Neuronal stem cell (in vitro differentiated cells): ENCODE measurements at regions not wholly inside any gene's neighbourhood (a gene's known extent, or its start where the extent isn't known, plus 50 kb on each side); places are given as distances from the start of the nearest gene placed in this dataset.
A peak's percentile ranks its signal among the peaks of the same experiment; 100 is the strongest.

ENCODE experiments used
- DNase-seq: peaks from one replicate; pipeline ENCODE4 v3.0.0-alpha.2; 2013; ENCODE audit warnings: low spot score
- H2AFZ ChIP-seq: one replicate; pipeline ENCODE4 v1.6.1; 2013; ENCODE audit warnings: mild to moderate bottlenecking, low read length, inconsistent platforms
- H2AK5ac ChIP-seq: 2 replicates; pipeline ENCODE4 v1.6.1; 2013; ENCODE audit warnings: low read depth, mild to moderate bottlenecking, inconsistent platforms, low read length, moderate library complexity, mixed read lengths
- H2BK120ac ChIP-seq: 2 replicates; pipeline ENCODE4 v1.6.1; 2013; ENCODE audit warnings: low read depth, mild to moderate bottlenecking, inconsistent platforms, low read length, moderate library complexity, mixed read lengths
- H2BK12ac ChIP-seq: one replicate; pipeline ENCODE4 v1.6.1; 2013; ENCODE audit warnings: low read length, inconsistent platforms
- H2BK15ac ChIP-seq: 2 replicates; pipeline ENCODE4 v1.6.1; 2013; ENCODE audit warnings: mild to moderate bottlenecking, low read length, inconsistent platforms, mixed read lengths
- H2BK5ac ChIP-seq: one replicate; pipeline ENCODE4 v1.6.1; 2013; ENCODE audit warnings: inconsistent platforms, mild to moderate bottlenecking, low read length, moderate library complexity
- H3K14ac ChIP-seq: one replicate; pipeline ENCODE4 v1.6.1; 2013; ENCODE audit warnings: low read length, inconsistent platforms
- H3K18ac ChIP-seq: 2 replicates; pipeline ENCODE4 v1.6.1; 2013; ENCODE audit warnings: low read length, inconsistent platforms
- H3K23ac ChIP-seq: 2 replicates; pipeline ENCODE4 v1.6.1; 2013; ENCODE audit warnings: low read depth, mild to moderate bottlenecking, mixed read lengths, low read length, inconsistent platforms; ENCODE audit not compliant: poor library complexity
- H3K27ac ChIP-seq: replicated peaks from 3 replicates; pipeline ENCODE4 v1.5.1; 2013; ENCODE audit warnings: low read length, inconsistent platforms
- H3K27me3 ChIP-seq, 3 experiments: 2 replicates each; pipeline ENCODE4 v1.6.1; 2013; ENCODE audit warnings: low read length in 3 of 3, mild to moderate bottlenecking in 2 of 3, inconsistent platforms in 1 of 3, low read depth in 1 of 3, mixed read lengths in 1 of 3, moderate library complexity in 1 of 3; ENCODE audit not compliant: control insufficient read depth in 3 of 3, insufficient read depth in 3 of 3
- H3K36me3 ChIP-seq, 2 donors: replicated peaks in 1 of 2; 2 replicates each; pipeline ENCODE4 v1.6.1; 2013; ENCODE audit warnings: low read length in 2 of 2; ENCODE audit not compliant: control insufficient read depth in 2 of 2, insufficient read depth in 2 of 2
- H3K4ac ChIP-seq: 2 replicates; pipeline ENCODE4 v1.6.1; 2013; ENCODE audit warnings: inconsistent platforms, mild to moderate bottlenecking, low read length, moderate library complexity
- H3K4me1 ChIP-seq, 2 donors: 1 replicate in 1 of 2; 2 replicates in 1 of 2; pipeline ENCODE4 v1.6.1; 2013; ENCODE audit warnings: low read length in 2 of 2, low read depth in 1 of 2; ENCODE audit not compliant: control insufficient read depth in 2 of 2, insufficient read depth in 1 of 2
- H3K4me2 ChIP-seq: one replicate; pipeline ENCODE4 v1.6.1; 2013; ENCODE audit warnings: mild to moderate bottlenecking, low read length, inconsistent platforms; ENCODE audit not compliant: insufficient read depth, poor library complexity, severe bottlenecking
- H3K4me3 ChIP-seq, 2 donors: 2 replicates each; pipeline ENCODE4 v1.5.1; 2013; ENCODE audit warnings: low read length in 2 of 2, mild to moderate bottlenecking in 2 of 2, inconsistent platforms in 1 of 2, moderate library complexity in 1 of 2
- H3K79me1 ChIP-seq: one replicate; pipeline ENCODE4 v1.6.1; 2013; ENCODE audit warnings: low read depth, mild to moderate bottlenecking, inconsistent platforms, low read length, moderate library complexity
- H3K9ac ChIP-seq: one replicate; pipeline ENCODE4 v1.6.1; 2013; ENCODE audit warnings: mild to moderate bottlenecking, low read depth, low read length, inconsistent platforms; ENCODE audit not compliant: poor library complexity
- H3K9me3 ChIP-seq, 2 donors: replicated peaks in 1 of 2; 2 replicates each; pipeline versions ENCODE3 to v1.6.1; 2013; ENCODE audit warnings: low read length in 2 of 2, mild to moderate bottlenecking in 2 of 2, inconsistent platforms in 1 of 2, low read depth in 1 of 2, mixed read lengths in 1 of 2, moderate library complexity in 1 of 2; ENCODE audit not compliant: control insufficient read depth in 2 of 2, insufficient read depth in 1 of 2
- H4K8ac ChIP-seq: one replicate; pipeline ENCODE4 v1.6.1; 2013; ENCODE audit warnings: low read depth, mild to moderate bottlenecking, inconsistent platforms, low read length, moderate library complexity
- H4K91ac ChIP-seq: one replicate; pipeline ENCODE4 v1.6.1; 2013; ENCODE audit warnings: low read length, low read depth, mild to moderate bottlenecking, inconsistent platforms; ENCODE audit not compliant: poor library complexity
- WGBS, 2 donors: extraction: QIAGEN DNeasy Blood & Tissue Kit; methylation state at CpG; one replicate each; pipeline ENCODE4 v1.1.7; 2013; ENCODE audit warnings: missing lambda C conversion rate in 2 of 2, mixed read lengths in 1 of 2; ENCODE audit not compliant: insufficient read length in 2 of 2, insufficient replicate concordance in 1 of 2; ENCODE audit errors: extremely low coverage in 2 of 2; 5-methylcytosine and 5-hydroxymethylcytosine counted together

DNA sequence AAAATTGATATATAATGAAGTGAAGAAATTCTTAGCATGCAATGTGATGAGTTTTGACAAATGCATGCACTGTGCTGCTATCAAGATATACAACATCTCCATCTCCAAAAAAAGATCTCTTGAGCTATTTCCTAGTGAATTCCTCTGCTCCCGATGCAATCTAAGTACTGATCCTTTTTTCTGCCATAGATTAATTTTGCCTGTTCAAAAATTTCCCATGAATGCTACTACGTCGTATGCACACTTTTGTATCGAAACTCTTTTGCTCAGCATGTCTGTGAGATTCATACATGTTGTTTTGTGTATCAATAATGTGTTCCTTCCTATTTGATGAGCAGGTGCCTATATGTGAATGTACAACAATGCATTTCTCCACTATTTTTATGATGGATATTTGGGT is 647.4 kb downstream of the MTRR start:
- Histone ChIP-seq H2AFZ (no peak overlapping the region), H3K4me2 (no peak overlapping the region), H2BK120ac (no peak overlapping the region), H3K9ac (no peak overlapping the region), H3K79me1 (no peaks in the 10 kb centered on the region), H3K14ac (no peak overlapping the region), H3K27ac (no peak overlapping the region), H3K9me3 (peaks cover 0 to 1% of the 10 kb centered on the region in 2 donors), H2AK5ac (no peak overlapping the region), H3K4me1 (no peaks in the 10 kb centered on the region), H3K36me3 (no peaks in the 10 kb centered on the region), H2BK12ac (no peak overlapping the region), H3K27me3 (no peaks in the 10 kb centered on the region), H4K8ac (no peak overlapping the region), H3K4ac (no peak overlapping the region), H4K91ac (no peak overlapping the region), H3K4me3 (no peak overlapping the region), H3K18ac (no peak overlapping the region), H3K23ac (no peak overlapping the region), H2BK15ac (no peak overlapping the region), H2BK5ac (no peak overlapping the region)
- no peak for DNase-seq
- no CpG with 5 or more reads among the region's 4 CpGs for WGBS, 2 donors

DNA sequence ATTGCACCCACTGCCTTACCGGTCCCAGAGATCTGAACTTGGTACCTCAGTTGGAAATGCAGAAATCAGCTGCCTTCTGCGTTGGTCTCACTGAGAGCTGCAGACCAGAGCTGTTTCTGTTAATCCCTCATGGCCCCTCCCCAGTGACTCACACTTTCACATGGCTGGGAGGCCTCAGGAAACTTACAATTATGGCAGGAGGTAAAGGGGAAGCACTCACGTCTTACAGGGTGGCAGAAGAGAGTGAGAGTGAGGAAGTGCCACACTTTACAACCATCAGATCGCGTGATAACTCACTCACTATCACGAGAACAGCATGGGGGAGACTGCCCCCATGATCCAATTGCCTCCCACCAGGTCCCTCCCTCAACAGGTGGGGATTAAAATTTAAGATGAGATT is 648.5 kb downstream of the MTRR start:
- H3K9me3 ChIP-seq = peaks cover 0 to 1% of the 10 kb centered on the region in 2 donors
- H2AFZ ChIP-seq = no peak overlapping the region
- no CpG with 5 or more reads among the region's 6 CpGs for WGBS, 2 donors
- DNase-seq = no peak
- H3K79me1 ChIP-seq = no peaks in the 10 kb centered on the region
- H2AK5ac ChIP-seq = no peak overlapping the region
- H2BK15ac ChIP-seq = no peak overlapping the region
- no peak overlapping the region for H3K23ac ChIP-seq
- no peak overlapping the region for H2BK120ac ChIP-seq
- peak overlapping the region; percentile 24 for H3K9ac ChIP-seq
- no peak overlapping the region for H3K18ac ChIP-seq
- H2BK12ac ChIP-seq = no peak overlapping the region
- H3K27me3 ChIP-seq = no peaks in the 10 kb centered on the region
- no peak overlapping the region for H3K27ac ChIP-seq
- no peak overlapping the region for H3K4me3 ChIP-seq
- no peaks in the 10 kb centered on the region for H3K36me3 ChIP-seq
- H3K4ac ChIP-seq = no peak overlapping the region
- H2BK5ac ChIP-seq = no peak overlapping the region
- H3K14ac ChIP-seq = peak overlapping the region; percentile 4
- no peak overlapping the region for H3K4me2 ChIP-seq
- no peak overlapping the region for H4K91ac ChIP-seq
- peak overlapping the region; percentile 84 for H4K8ac ChIP-seq
- peaks cover 0 to 2% of the 10 kb centered on the region in 2 donors for H3K4me1 ChIP-seq

DNA sequence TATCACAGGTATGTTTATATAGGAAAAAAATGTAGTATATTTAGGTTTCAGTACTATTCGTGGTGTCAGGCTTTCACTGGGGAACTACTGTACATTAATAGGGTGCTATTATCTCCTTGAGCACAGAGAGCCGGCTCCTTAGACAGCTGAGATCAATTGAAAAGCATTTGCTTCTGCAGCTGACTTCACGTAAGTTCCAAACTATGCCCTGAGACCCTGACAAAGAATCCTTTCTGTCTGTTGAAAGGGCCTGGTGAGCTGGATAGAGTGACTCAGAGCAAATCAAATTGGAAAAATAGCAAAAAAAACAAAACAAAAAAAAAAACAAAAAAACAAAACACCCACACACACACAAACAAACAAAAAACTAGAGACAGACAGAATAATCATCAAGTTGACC is 652.0 kb downstream of the MTRR start:
- Histone ChIP-seq H3K9me3 (peaks cover 0 to 1% of the 10 kb centered on the region in 2 donors), H3K9ac (no peak overlapping the region), H2BK120ac (no peak overlapping the region), H3K18ac (no peak overlapping the region), H3K4me2 (no peak overlapping the region), H2AK5ac (no peak overlapping the region), H3K14ac (no peak overlapping the region), H3K4ac (no peak overlapping the region), H3K36me3 (no peaks in the 10 kb centered on the region), H3K79me1 (no peaks in the 10 kb centered on the region), H2BK5ac (no peak overlapping the region), H3K23ac (no peak overlapping the region), H2BK12ac (no peak overlapping the region), H4K8ac (no peak overlapping the region), H3K4me1 (peaks cover 0 to 2% of the 10 kb centered on the region in 2 donors), H4K91ac (no peak overlapping the region), H3K4me3 (no peak overlapping the region), H2AFZ (no peak overlapping the region), H3K27me3 (no peaks in the 10 kb centered on the region), H3K27ac (no peak overlapping the region), H2BK15ac (no peak overlapping the region)
- peak; percentile 35 for DNase-seq
- WGBS, 2 donors = no CpG with 5 or more reads among the region's 3 CpGs

DNA sequence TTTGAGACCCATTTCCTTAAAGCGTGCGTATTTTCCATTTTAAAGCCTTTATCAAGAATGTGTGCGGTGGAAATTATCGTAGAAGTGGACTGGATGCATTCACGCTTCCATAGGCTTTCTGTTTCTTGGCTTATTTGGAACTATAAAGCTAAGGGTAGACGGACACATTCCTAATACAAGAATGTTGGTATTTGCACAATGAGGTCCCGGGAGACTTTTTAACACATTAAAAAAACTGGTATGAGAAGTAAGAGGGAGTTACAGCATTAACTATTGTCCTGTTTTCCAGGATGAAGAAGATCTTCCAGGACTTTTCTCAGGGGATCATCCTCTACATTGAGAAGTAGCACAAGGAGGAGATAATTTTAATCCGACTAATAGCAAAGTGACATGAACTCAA is 653.0 kb downstream of the MTRR start:
- Histone ChIP-seq H3K9me3 (no peaks in the 10 kb centered on the region), H3K4me3 (no peak overlapping the region), H2BK15ac (no peak overlapping the region), H3K14ac (no peak overlapping the region), H3K4ac (no peak overlapping the region), H3K23ac (no peak overlapping the region), H3K4me1 (peaks cover 0 to 2% of the 10 kb centered on the region in 2 donors), H3K4me2 (no peak overlapping the region), H2AK5ac (no peak overlapping the region), H4K91ac (no peak overlapping the region), H2AFZ (no peak overlapping the region), H3K79me1 (no peaks in the 10 kb centered on the region), H2BK12ac (no peak overlapping the region), H3K36me3 (no peaks in the 10 kb centered on the region), H4K8ac (no peak overlapping the region), H3K27me3 (no peaks in the 10 kb centered on the region), H3K9ac (no peak overlapping the region), H3K27ac (no peak overlapping the region), H2BK5ac (no peak overlapping the region), H2BK120ac (no peak overlapping the region), H3K18ac (no peak overlapping the region)
- WGBS, 2 donors = no CpG with 5 or more reads among the region's 8 CpGs
- no peak for DNase-seq
